AG08395 (cell line): ENCODE measurements at regions not wholly inside any gene's neighbourhood (a gene's known extent, or its start where the extent isn't known, plus 50 kb on each side); places are given as distances from the start of the nearest gene placed in this dataset.
"Not testable (repeated sequence)": the region's sequence is repeated elsewhere in the genome, so short reads cannot be mapped to it uniquely, and the experiment has no call there.

ENCODE experiments used
- DNase-seq: peaks from one replicate; pipeline ENCODE4 v3.0.0; 2012; ENCODE audit warnings: mixed read lengths, low spot score

DNA sequence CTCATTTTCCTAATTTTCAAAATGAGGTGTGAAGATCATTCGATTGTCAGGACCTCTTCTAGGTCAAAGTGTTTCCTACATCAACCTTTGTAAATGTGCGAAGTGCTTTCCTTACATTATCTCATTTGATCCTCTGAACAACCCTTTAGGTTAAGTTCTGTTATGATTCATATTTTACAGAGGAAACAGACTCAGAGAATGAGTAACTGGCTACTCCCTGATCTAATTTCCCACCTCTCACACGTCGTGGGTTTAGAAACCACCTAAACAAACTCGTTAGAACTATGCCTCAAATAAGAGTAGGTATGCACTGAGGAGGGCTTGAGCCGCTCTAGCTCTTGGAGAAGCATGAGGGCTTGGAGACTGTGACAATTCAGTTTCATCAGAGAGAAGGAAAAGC, 148.6 kb downstream of the CD47 start:
- no peak for DNase-seq

GRCh38 chr3:107939691-107940442, 151.0 kb downstream of the CD47 start:
- no peak for DNase-seq

GRCh38 chr3:107938143-107938542, 152.7 kb downstream of the CD47 start:
- DNase-seq: peak; percentile 75

- no peak for DNase-seq
Measured at GRCh38 chr3:107934808-107935207, 156.0 kb downstream of the CD47 start.

DNA sequence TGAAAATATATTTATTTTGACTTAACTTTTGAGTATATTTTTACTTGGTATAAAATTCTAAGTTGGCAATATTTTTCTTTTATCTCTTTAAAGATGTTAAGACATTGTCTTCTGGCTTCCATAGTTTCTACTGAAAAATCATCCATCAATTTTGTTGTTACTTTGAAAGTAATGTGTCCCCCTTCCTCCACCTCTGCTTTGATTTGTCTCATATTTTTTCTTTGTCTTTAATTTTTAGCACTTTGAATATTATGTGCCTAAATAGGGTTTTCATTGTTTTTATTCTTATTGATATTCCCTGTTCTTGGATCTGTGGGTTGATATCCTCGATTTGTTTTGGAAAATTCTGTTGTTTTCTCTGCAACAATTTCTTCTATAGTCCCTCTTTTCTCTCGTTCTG, 157.4 kb downstream of the CD47 start:
- DNase-seq: no peak

DNA sequence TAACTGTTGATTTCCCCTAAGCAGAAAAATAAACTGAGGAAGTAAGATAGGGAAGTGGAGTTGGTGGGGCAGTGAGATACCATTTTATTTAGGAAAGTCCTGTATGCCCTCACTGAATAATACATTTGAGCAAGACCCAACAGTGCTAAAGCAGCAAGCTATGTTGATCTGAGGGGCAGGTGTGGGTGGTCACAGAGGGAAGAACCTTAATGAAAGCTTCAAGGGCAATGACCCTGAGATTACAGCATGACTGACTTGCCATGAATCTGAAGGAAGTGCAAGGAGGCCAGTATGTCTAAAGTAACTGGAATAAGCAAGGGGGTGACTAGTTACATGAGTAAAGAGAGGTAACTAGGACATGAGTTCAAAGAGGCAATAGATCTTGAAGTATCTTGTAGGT, 159.5 kb downstream of the CD47 start:
- DNase-seq: no peak

DNA sequence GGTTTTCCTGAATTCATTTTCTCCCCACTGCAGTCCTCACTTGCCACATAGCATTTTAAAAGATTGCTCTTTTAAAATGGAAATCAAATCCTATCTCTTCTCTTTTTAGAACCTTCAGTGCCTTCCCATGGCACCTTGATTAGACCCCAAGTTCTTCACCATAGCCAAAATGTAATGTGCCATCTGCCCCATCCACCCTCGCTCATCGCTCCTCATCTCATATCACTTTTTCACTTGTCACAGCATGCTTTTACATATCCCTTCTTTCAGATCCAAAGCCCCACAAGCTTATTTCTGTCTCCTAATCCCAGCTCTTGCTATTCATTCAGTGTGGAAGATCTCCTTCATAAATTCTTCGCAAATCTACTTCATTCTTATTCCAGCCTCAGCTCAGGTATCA, 161.7 kb downstream of the CD47 start:
- no peak for DNase-seq

- peak; percentile 52 for DNase-seq
Measured at GRCh38 chr3:107928084-107928445, 162.8 kb downstream of the CD47 start.

DNA sequence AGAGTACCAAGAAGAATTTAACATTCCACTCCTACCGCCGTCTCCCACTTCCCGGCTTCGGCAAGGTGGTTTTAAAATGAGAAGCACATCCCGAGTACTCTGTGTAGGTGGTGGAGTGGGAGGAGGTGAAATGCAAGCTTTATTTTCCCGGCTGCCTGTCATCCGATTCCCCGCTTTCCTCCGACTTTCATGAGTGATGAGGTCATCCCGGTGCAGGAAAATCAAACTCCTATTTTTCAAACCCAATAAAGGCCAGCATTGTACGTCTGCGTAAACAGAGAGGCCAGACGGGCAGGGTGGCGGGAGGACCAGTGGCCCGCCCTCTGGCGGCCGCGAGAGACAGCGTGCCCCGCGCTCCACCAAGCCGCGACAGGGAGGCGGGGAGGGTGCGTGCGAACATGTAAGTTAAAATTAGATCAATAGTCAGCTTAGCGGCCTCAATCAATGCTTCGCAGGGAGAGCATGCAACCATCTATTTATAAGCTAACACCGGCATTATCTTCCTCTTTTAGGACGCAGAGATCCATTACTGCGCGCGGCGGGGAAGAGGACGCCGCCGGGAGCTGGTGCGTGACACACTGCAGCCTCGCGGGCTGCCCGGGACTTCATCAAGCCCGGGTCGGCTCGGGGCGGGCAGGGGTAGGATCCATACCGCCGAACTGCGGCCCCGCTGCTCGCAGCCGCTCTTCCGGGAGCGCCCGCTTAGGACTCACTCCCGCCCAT, 163.3 kb downstream of the CD47 start:
- DNase-seq: peak; percentile 83

- no peak for DNase-seq
Measured at GRCh38 chr3:107925851-107926250, 165.0 kb downstream of the CD47 start.

GRCh38 chr3:107921038-107921437, 169.8 kb downstream of the CD47 start:
- no peak for DNase-seq

GRCh38 chr3:107920538-107920937, 170.3 kb downstream of the CD47 start:
- DNase-seq: no peak

- DNase-seq: no peak
Measured at GRCh38 chr3:107919239-107919638, 171.6 kb downstream of the CD47 start.

- no peak for DNase-seq
Measured at GRCh38 chr3:107916171-107916570, 174.7 kb downstream of the CD47 start.

DNA sequence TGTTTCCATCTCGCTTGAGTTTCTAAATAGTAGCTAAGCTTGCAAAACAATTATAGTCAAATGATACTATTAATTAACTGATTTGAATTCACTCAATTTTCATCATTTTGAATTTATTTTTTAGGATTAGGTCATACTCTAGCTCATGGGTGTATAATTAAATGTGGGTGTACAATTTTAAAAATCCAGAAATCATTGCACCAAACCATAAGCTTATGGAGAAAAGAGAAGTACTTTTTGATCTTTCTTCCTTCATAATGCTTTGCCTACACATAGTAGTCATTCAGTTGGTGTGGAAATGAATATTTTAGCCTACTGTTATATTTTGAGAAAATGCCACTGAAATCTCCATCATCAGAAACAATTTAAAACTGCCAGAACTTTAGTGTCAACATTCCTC, 175.1 kb downstream of the CD47 start:
- DNase-seq: no peak

DNA sequence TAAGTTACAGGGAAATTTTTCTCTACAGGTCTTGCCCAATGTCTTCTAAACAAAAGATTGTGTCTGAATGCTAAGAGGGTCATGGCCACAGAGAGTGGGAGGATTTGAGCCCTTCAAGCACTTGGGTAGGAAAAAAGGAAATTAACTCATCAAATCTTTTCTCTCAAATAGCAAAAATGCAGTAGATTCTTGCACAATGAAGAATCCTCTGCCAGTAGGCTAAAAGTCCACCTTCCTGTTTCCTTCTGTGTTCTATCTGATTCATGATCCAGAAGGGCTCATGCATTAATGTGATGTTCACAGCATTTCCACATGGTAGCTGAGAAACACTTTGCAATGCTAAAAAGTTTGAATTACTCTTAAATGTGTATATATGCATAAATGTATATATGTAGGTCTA, 177.1 kb downstream of the CD47 start:
- no peak for DNase-seq

DNA sequence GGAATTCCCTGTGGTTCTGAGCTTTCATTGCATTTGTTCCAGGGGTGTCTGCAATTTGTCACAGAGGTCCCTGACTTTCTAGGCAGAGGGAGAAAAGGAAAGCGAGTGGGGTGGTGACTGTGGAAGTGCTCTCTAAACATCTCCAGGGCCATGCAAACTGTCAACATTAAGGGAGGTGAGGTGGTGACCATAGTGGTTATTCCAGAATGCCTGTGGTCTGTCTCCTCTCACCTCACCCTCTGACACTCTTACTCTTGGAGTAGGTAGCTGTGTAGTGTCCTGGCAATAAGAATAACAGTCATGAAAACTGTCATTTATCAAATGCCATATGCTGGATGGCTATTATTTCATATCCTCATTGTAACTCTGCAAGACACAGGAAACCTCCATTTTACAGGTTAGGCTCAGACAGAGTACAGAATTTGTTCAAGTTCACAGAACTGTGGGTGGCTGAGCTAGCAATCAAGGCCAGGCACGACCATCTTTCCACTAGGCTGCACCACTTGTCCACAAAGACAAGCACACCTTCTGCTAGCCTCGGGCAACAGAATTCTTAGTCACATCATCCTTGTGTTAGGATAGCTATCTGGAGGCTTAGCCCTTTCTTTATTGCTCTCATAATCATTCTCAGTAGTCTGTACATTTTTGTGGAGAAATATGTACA, 179.4 kb downstream of the CD47 start:
- DNase-seq: no peak

GRCh38 chr3:107910713-107911259, 180.0 kb downstream of the CD47 start:
- DNase-seq: no peak

GRCh38 chr3:107909583-107909982, 181.2 kb downstream of the CD47 start:
- not testable (repeated sequence) for DNase-seq

GRCh38 chr3:107907996-107908395, 182.8 kb downstream of the CD47 start:
- no peak for DNase-seq

- DNase-seq: no peak
Measured at GRCh38 chr3:107904536-107905066, 186.2 kb downstream of the CD47 start.

DNA sequence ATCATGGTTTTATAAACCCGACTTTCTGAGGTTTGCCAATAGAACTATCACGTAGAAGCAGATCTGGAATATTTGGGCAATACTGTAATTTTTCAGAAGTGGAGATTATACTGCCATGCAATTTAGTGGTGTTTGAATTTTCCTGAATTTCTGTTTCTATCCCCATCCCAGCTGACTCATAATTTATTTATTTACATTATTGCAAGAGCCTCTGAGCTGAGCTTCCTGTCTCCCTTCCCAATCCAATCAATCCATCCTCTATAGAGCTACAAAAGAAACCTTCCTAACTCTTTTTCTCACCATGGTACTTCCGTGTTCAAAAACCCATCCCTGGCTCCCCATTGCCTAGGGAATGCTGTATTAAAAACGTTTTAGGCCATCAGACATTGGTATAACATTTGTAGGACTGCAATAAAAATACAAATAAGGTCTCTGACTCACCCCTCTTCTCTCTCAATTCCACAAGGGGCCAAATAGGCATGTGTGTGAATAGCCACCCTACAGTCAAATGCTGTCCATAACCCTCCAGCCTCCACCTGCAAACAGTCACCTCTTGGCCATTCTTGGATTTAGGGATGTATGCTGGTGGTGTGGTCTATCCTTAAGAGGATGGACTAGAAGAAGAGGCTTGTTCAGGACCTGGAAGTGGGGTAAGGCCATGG, 190.7 kb downstream of the CD47 start:
- DNase-seq: peak; percentile 16
